ENCODE measurements at regions not wholly inside any gene's neighbourhood (a gene's known extent, or its start where the extent isn't known, plus 50 kb on each side); places are given as distances from the start of the nearest gene placed in this dataset.
A peak's percentile ranks its signal among the peaks of the same experiment; 100 is the strongest.

- intact Hi-C loops (cut with DNase I, micrococcal nuclease): no loop called here
- ATAC-seq: no peak
- CTCF ChIA-PET: no interaction called here
Measured at GRCh38 chr1:193513032-193513431, 326.6 kb upstream of the B3GALT2 start.

GRCh38 chr1:193504920-193505319, 318.5 kb upstream of the B3GALT2 start:
- peaks cover 2% of the 10 kb centered on the region for H3K4me1 Mint-ChIP-seq
- ATAC-seq (no peak), DNase-seq (no peak)
- POLR2A ChIA-PET: no interaction called here
- no peaks in the 10 kb centered on the region for H3K27me3 Mint-ChIP-seq
- intact Hi-C loops (cut with DNase I, micrococcal nuclease): no loop called here
- H3K27ac Mint-ChIP-seq: no peak overlapping the region
- H3K4me3 Mint-ChIP-seq: no peak overlapping the region
- no peaks in the 10 kb centered on the region for H3K36me3 Mint-ChIP-seq (ENCODE audit: low read depth)
- CTCF ChIA-PET: interaction anchor here (1.1 kb wide), 1 partner anchor 27 kb away, joined by 3 read pairs; no protein-coding TSS in a partner anchor
- no peaks in the 10 kb centered on the region for H3K9me3 Mint-ChIP-seq (ENCODE audit: low read depth)

More at GRCh38 chr1:193513032-193513431, 326.6 kb upstream of the B3GALT2 start:
- H3K4me3 Mint-ChIP-seq: no peak overlapping the region
- H3K36me3 Mint-ChIP-seq (ENCODE audit: low read depth): peaks cover 4% of the 10 kb centered on the region
- H3K9me3 Mint-ChIP-seq (ENCODE audit: low read depth): peaks cover 12% of the 10 kb centered on the region
- H3K4me1 Mint-ChIP-seq: peaks cover 5% of the 10 kb centered on the region
- POLR2A ChIA-PET: no interaction called here
- H3K27me3 Mint-ChIP-seq: no peaks in the 10 kb centered on the region
- no peak for DNase-seq
- H3K27ac Mint-ChIP-seq: no peak overlapping the region

GRCh38 chr1:193498088-193498655, 311.8 kb upstream of the B3GALT2 start:
- no peaks in the 10 kb centered on the region for H3K9me3 Mint-ChIP-seq (ENCODE audit: low read depth)

GRCh38 chr1:193494368-193494767, 308.0 kb upstream of the B3GALT2 start:
- CTCF ChIA-PET: no interaction called here
- ATAC-seq: no peak
- no peak for DNase-seq

More at GRCh38 chr1:193498088-193498655, 311.8 kb upstream of the B3GALT2 start:
- DNase-seq: no peak
- Mint-ChIP-seq H3K4me1 (peaks cover 4% of the 10 kb centered on the region), H3K4me3 (no peak overlapping the region), H3K27ac (no peak overlapping the region), H3K36me3 (ENCODE audit: low read depth) (no peaks in the 10 kb centered on the region), H3K27me3 (no peaks in the 10 kb centered on the region)
- POLR2A ChIA-PET: no interaction called here
- no peak for ATAC-seq
- CTCF ChIA-PET: interaction anchor here (0.6 to 0.8 kb wide), 2 partner anchors 17 to 34 kb away, joined by 3 read pairs; no protein-coding TSS in a partner anchor
- intact Hi-C loops (cut with DNase I, micrococcal nuclease): no loop called here

GRCh38 chr1:193489191-193489590, 302.8 kb upstream of the B3GALT2 start:
- no peak overlapping the region for H3K27ac Mint-ChIP-seq
- intact Hi-C loops (cut with DNase I, micrococcal nuclease): no loop called here
- peaks cover 15% of the 10 kb centered on the region for H3K9me3 Mint-ChIP-seq (ENCODE audit: low read depth)
- ChIA-PET CTCF (interaction anchor here (0.7 kb wide), 1 partner anchor 213 kb away, joined by 3 read pairs; no protein-coding TSS in a partner anchor), POLR2A (no interaction called here)
- peaks cover 28% of the 10 kb centered on the region for H3K4me1 Mint-ChIP-seq
- no peak overlapping the region for H3K4me3 Mint-ChIP-seq
- peaks cover 7% of the 10 kb centered on the region for H3K36me3 Mint-ChIP-seq (ENCODE audit: low read depth)
- H3K27me3 Mint-ChIP-seq: no peaks in the 10 kb centered on the region
- DNase-seq (no peak), ATAC-seq (no peak)

More at GRCh38 chr1:193494368-193494767, 308.0 kb upstream of the B3GALT2 start:
- H3K27ac Mint-ChIP-seq: no peak overlapping the region
- no peak overlapping the region for H3K4me3 Mint-ChIP-seq
- intact Hi-C loops (cut with DNase I, micrococcal nuclease): no loop called here
- H3K9me3 Mint-ChIP-seq (ENCODE audit: low read depth): peaks cover 6% of the 10 kb centered on the region
- H3K4me1 Mint-ChIP-seq: peaks cover 17% of the 10 kb centered on the region
- H3K36me3 Mint-ChIP-seq (ENCODE audit: low read depth): peaks cover 7% of the 10 kb centered on the region
- no peaks in the 10 kb centered on the region for H3K27me3 Mint-ChIP-seq
- POLR2A ChIA-PET: no interaction called here

- Mint-ChIP-seq H3K4me3 (no peak overlapping the region), H3K4me1 (peaks cover 20% of the 10 kb centered on the region), H3K27ac (no peak overlapping the region), H3K9me3 (ENCODE audit: low read depth) (peaks cover 15% of the 10 kb centered on the region), H3K36me3 (ENCODE audit: low read depth) (peaks cover 7% of the 10 kb centered on the region), H3K27me3 (no peaks in the 10 kb centered on the region)
- POLR2A ChIA-PET: no interaction called here
- CTCF ChIA-PET: interaction anchor here (0.7 kb wide), 1 partner anchor 116 kb away, joined by 3 read pairs; no protein-coding TSS in a partner anchor
- DNase-seq (no peak), ATAC-seq (no peak)
- intact Hi-C loops (cut with DNase I, micrococcal nuclease): no loop called here
Measured at GRCh38 chr1:193487722-193488121, 301.3 kb upstream of the B3GALT2 start.

GRCh38 chr1:193486671-193487229, 300.3 kb upstream of the B3GALT2 start:
- peaks cover 15% of the 10 kb centered on the region for H3K9me3 Mint-ChIP-seq (ENCODE audit: low read depth)
- H3K36me3 Mint-ChIP-seq (ENCODE audit: low read depth): peaks cover 7% of the 10 kb centered on the region
- POLR2A ChIA-PET: no interaction called here
- H3K27ac Mint-ChIP-seq: no peak overlapping the region
- H3K4me3 Mint-ChIP-seq: no peak overlapping the region
- H3K4me1 Mint-ChIP-seq: peaks cover 16% of the 10 kb centered on the region
- no peak for ATAC-seq
- CTCF ChIA-PET: no interaction called here
- H3K27me3 Mint-ChIP-seq: no peaks in the 10 kb centered on the region
- intact Hi-C loops (cut with DNase I, micrococcal nuclease): no loop called here
- DNase-seq: no peak

- ChIA-PET POLR2A (no interaction called here), CTCF (interaction anchor here (0.7 kb wide), 1 partner anchor 17 kb away, joined by 3 read pairs; no protein-coding TSS in a partner anchor)
- Mint-ChIP-seq H3K27ac (peak overlapping the region; percentile 67), H3K4me1 (peaks cover 45% of the 10 kb centered on the region), H3K9me3 (ENCODE audit: low read depth) (peaks cover 15% of the 10 kb centered on the region), H3K27me3 (no peaks in the 10 kb centered on the region), H3K4me3 (no peak overlapping the region), H3K36me3 (ENCODE audit: low read depth) (peaks cover 14% of the 10 kb centered on the region)
- DNase-seq: no peak
- intact Hi-C loops (cut with DNase I, micrococcal nuclease): no loop called here
- no peak for ATAC-seq
Measured at GRCh38 chr1:193480755-193481154, 294.3 kb upstream of the B3GALT2 start.

- Mint-ChIP-seq H3K4me3 (no peak overlapping the region), H3K36me3 (ENCODE audit: low read depth) (peaks cover 16% of the 10 kb centered on the region), H3K9me3 (ENCODE audit: low read depth) (peaks cover 10% of the 10 kb centered on the region), H3K27ac (peak overlapping the region; percentile 85), H3K4me1 (peaks cover 50% of the 10 kb centered on the region), H3K27me3 (no peaks in the 10 kb centered on the region)
- POLR2A ChIA-PET: interaction anchor here (0.7 kb wide), 1 partner anchor 67 kb away, joined by 4 read pairs; no protein-coding TSS in a partner anchor
- intact Hi-C loops (cut with DNase I, micrococcal nuclease): no loop called here
- peak; percentile 80 for DNase-seq
- CTCF ChIA-PET: interaction anchor here (0.7 to 1.5 kb wide), 2 partner anchors 123 to 294 kb away, joined by 3 read pairs; no protein-coding TSS in a partner anchor
- peak; percentile 87 for ATAC-seq
Measured at GRCh38 chr1:193479187-193479586, 292.8 kb upstream of the B3GALT2 start.

- Mint-ChIP-seq H3K27me3 (no peaks in the 10 kb centered on the region), H3K4me3 (no peak overlapping the region), H3K36me3 (ENCODE audit: low read depth) (peaks cover 20% of the 10 kb centered on the region), H3K9me3 (ENCODE audit: low read depth) (peaks cover 19% of the 10 kb centered on the region), H3K4me1 (peaks cover 51% of the 10 kb centered on the region), H3K27ac (no peak overlapping the region)
- no peak for DNase-seq
- ATAC-seq: peak; percentile 20
- intact Hi-C loops (cut with DNase I, micrococcal nuclease): no loop called here
- ChIA-PET CTCF (interaction anchor here (1.3 kb wide), 1 partner anchor 28 kb away, joined by 3 read pairs; no protein-coding TSS in a partner anchor), POLR2A (no interaction called here)
Measured at GRCh38 chr1:193476748-193477147, 290.3 kb upstream of the B3GALT2 start.

GRCh38 chr1:193473932-193474331, 287.5 kb upstream of the B3GALT2 start:
- H3K36me3 Mint-ChIP-seq (ENCODE audit: low read depth): peaks cover 11% of the 10 kb centered on the region
- no peak overlapping the region for H3K27ac Mint-ChIP-seq
- ATAC-seq (no peak), DNase-seq (no peak)
- H3K27me3 Mint-ChIP-seq: no peaks in the 10 kb centered on the region
- H3K9me3 Mint-ChIP-seq (ENCODE audit: low read depth): peaks cover 9% of the 10 kb centered on the region
- ChIA-PET POLR2A (no interaction called here), CTCF (no interaction called here)
- intact Hi-C loops (cut with DNase I, micrococcal nuclease): no loop called here
- H3K4me3 Mint-ChIP-seq: no peak overlapping the region
- H3K4me1 Mint-ChIP-seq: peaks cover 32% of the 10 kb centered on the region

- no peaks in the 10 kb centered on the region for H3K27me3 Mint-ChIP-seq
- DNase-seq (no peak), ATAC-seq (no peak)
- peaks cover 26% of the 10 kb centered on the region for H3K4me1 Mint-ChIP-seq
- ChIA-PET CTCF (interaction anchor here (0.6 kb wide), 1 partner anchor 15 kb away, joined by 3 read pairs; no protein-coding TSS in a partner anchor), POLR2A (interaction anchor here (0.6 kb wide), 1 partner anchor 876 kb away, joined by 3 read pairs; no protein-coding TSS in a partner anchor)
- intact Hi-C loops (cut with DNase I, micrococcal nuclease): no loop called here
- peaks cover 12% of the 10 kb centered on the region for H3K9me3 Mint-ChIP-seq (ENCODE audit: low read depth)
- H3K27ac Mint-ChIP-seq: no peak overlapping the region
- peaks cover 11% of the 10 kb centered on the region for H3K36me3 Mint-ChIP-seq (ENCODE audit: low read depth)
- no peak overlapping the region for H3K4me3 Mint-ChIP-seq
Measured at GRCh38 chr1:193472838-193473398, 286.5 kb upstream of the B3GALT2 start.
